HL-60/S4 treated with phorbol 12-myristate 13-acetate at 8.2 ng/mL for 4 days and 3 days (cell line): ENCODE measurements at regions not wholly inside any gene's neighbourhood (a gene's known extent, or its start where the extent isn't known, plus 50 kb on each side); places are given as distances from the start of the nearest gene placed in this dataset.

Experiments
- in situ Hi-C: fragments of 300-500 bp; cut with MboI; formaldehyde crosslinking; loops from 2 replicates; pipeline ENCODE4 v1.15.0; 2022; ENCODE audit warnings: low sequenced_read_pairs

DNA sequence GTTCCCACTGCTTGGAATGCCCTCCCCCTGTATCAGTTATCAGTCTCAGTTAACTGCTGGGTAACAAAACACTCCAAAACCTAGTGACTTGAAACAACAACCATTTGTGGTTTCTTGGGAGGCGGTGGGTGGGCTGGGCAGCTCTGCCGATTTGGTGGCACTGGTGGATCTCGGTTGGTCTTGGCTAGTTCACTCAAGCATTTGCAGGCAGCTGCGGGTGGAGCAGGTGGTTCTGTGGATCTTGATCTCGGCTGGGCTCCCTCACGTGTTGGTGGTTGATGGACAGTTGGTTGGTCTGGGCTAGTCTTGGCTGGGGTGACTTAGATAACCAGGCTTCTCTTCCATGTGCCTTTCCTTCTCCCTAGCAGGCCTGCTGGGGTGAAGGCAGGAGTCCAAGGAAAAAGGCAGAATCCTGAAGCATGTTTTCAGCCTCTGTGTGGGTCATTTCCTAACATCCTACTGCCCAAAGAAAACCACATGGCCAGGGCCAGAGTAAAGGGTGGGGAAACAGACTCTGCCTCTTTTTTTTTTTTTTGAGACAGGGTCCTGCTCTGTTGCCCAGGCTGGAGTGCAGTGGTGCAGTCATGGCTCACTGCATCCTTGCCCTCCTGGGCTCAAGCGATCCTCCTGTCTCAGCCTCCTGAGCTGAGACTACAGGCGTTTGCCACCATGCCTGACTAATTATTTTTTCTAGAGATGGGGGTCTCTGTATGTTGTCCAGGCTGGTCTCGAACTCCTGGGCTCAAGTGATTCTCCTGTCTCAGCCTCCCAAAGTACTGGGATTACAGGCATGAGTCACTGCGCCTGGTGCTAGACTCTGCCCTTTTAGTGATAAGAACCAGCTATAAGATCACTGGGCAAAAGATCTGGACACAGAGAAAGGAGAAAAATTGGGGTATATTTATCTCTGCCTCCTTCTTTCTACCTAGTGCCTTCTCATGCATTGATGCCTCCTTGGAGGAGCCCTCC, 183.7 kb downstream of the RGS3 start:
- in situ Hi-C loops, result no loop called here

DNA sequence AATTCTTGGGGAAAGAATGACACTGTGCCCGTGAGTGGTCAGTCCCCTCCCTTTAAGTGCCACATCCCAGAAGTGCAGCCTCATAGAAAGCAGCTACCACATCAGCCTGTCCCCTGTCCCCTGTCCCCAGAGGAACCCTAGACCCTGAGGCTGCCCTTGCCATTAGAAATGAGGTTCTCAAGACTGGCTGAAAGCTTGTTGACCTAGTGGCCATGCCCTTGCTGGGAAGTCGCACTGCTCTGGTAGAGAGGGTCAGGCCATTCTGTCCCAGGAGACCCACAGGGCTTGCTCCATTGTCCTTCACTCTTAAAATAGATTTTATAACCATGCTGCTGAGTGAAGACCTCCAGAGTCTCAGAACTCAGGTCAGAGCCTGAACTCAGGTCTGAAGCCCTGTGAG, 184.5 kb downstream of the RGS3 start:
- in situ Hi-C loops, result no loop called here

DNA sequence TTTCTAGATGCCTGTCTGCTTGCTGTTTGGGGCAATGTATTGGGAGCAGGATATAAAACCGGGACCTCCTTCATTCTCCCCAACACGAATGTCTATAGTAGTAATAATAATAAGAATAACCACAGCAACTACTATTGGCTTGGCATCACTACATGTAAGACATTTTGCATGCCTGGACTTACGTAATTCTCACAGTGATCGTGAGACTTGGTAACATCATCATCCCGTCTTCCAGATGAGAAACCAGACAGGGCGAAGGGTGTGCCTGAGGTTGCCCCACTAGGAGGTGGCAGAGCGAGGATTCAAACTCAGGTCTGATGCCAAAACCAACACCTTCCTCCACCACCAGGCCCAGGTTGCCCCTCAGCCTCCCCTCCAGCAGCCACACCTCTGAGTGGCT, 185.1 kb downstream of the RGS3 start:
- in situ Hi-C loops, result no loop called here

DNA sequence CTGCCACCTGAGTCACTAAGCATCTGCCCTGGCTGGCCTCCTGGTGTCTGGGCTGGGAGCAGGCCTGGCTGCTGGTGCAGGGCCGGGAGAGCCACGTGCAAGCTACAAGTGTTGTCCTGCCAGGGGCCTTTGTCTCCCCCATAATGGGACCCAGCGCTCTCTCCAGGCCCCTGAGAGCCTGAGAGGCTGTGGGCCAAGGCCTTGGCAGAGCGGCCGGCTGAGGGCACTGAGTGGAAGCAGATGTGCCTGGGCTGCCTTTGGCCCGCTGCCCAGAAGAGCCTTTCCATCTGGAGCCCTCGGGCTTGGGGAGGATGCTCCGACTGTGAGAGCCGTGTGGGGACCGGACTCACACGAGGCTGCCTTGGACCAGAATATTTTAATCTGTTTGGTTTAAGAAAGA, 185.5 kb downstream of the RGS3 start:
- in situ Hi-C loops, result no loop called here

DNA sequence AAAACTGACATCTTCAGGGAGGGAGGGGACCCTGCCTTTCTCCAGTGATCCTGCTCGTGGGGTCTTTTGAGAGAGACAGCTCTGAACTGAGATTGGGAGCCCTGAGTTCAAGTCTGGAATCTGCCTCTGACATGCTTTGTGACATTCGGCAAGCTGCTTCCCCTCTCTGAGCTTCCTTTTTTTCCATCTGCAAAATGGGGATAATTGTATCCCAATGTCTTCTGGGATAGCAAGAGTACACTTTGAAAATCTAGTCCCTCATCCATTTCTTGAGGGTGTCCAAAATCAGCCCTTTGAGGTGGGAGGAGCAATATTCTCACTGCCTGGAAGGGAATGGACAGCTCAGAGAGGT, 186.3 kb downstream of the RGS3 start:
- in situ Hi-C loops, result loop anchor here (10.0 to 25.0 kb wide), 2 partner anchors 55 to 338 kb away; partner anchors contain the start of gene RNF183

DNA sequence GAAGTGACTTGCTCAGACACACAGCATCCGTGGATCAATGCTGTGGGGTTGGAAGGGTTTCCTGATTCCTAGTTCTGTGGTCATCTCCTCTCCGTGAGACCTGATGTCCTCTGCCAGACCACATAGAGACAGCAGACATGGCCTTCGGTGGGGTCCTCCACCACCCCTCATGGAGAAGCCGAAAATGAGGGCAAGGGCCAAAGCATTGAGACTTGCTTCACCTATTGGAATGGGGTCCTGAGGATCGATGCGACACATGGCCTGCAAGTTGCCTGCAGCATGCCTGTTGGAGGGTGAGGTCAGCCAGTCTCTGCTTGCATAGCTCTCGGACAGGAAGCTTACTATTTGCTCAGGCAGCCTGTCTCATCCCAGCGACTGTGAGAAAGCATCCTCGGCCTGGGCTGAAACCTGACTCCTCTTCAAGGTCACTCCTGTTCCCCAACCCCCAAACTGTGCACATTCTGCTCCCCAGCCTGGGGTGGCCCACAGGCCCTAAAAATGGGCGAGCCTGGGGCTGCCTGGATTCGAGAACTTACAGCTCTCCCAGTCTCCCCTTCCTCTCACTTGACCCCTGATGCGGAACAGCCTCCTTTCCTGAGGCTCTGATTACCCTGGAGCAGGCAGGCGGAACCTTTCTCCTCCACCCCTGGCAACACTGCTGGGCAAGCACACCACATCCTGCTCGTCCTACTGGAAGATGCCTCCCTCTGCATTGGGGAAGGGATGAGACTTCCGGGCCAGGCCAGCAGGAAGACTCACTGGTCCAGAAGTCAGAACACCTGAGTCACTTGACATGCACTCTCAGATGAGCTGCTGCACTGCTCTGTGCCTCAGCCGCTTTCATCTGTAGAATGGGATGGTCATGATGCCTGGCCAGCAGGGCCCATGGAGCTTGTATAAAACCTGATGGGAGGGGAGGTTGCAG, 186.9 kb downstream of the RGS3 start:
- in situ Hi-C loops, result loop anchor here (10.0 to 25.0 kb wide), 2 partner anchors 56 to 338 kb away; partner anchors contain the start of gene RNF183

DNA sequence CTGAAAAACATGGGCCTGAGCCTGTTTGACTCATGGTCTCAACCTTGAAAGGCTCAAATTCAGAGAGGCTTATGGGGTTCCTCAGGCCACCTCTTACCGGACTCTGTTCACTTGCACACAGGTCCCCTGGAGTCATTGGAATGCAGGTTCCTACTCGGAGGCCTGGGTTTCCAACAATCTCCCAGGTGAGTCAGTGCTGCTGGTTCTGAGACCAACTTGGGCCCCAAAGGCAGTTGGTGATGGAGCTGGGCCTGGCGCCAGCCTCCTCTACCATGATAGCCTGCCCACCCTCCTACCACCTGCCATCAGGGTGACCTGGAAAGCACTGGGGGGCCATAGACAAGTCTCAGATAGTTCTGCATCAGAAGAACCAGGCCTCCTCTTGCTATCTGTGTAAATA, 188.4 kb downstream of the RGS3 start:
- in situ Hi-C loops, result loop anchor here (10.0 to 25.0 kb wide), 2 partner anchors 57 to 340 kb away; partner anchors contain the start of gene RNF183

DNA sequence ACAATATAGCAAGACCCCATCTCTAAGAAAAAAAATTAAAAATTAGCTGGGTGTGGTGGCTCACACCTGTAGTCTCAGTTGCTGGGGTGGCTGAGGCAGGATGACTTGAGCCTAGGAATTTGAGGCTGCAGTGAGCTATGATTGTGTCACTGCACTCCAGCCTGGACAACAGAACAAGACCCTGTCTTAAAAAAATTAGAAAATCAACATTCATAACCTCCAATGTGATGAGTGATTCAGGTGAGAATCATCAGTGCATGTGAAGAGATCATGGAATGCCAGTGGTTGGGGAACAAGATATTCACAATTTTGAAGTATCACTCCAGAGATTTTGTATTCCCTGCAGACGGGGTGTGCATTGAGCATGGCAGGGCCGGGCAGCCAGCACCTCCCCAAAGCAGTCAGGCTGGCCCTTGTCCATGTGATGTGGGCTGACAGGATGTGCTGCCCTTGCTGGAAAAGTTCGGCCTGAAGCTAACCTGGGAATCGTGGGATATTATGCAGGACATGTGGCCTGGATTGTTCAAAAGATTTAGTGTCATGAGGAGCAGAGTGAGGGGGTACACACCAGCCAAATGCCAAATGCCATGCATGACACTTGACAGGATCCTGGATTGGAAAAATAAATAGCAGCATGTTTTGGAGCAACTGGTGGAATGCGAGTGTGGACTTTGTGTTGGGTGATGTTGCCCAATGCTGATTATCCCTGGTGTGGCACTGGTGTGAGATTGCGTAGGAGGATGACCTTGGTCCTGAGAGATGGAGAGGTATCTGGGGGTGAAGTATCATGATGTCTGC, 189.0 kb downstream of the RGS3 start:
- in situ Hi-C loops, result loop anchor here (10.0 to 25.0 kb wide), 2 partner anchors 58 to 340 kb away; partner anchors contain the start of gene RNF183

DNA sequence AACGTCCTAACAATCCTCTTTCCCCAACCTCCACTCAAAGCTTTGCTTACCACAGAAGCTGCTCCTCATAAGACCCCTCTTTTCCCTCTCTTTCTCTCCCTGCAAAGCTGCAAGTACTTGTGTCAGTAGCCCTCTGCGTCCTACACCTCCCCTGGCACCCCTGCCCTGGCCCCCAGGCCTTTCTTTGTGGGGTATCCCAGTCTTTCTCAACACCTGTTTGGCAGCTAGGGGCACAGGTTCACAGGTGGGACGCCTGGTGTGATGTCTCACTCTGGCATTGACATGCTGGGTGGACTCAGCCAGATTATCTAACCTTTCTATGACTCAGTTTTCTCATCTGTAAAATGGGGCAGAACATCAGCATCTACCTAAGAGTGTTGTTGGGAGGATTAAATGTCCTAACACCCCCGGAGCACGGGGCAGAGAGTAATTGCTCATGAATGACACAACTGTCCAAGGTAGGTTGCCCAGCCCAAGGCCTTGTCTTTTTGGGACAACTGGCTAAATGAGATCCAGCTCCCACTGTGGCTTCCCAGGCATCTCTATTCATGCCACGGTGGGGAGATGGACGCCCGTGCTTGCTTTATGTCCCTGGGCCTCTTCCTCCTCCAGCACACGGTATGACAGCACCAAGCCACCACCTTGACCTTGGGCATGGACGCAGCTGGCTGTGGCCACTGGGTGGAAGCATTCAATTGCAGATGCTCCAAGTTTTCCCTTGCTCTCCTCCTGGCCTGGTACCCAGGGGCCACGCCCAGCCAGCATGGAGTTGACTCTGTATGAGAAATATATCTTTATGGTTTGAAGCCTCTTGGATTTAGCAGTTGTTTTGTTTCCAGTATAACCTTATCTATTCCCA, 190.4 kb downstream of the RGS3 start:
- in situ Hi-C loops, result loop anchor here (10.0 to 25.0 kb wide), 2 partner anchors 59 to 342 kb away; partner anchors contain the start of gene RNF183

DNA sequence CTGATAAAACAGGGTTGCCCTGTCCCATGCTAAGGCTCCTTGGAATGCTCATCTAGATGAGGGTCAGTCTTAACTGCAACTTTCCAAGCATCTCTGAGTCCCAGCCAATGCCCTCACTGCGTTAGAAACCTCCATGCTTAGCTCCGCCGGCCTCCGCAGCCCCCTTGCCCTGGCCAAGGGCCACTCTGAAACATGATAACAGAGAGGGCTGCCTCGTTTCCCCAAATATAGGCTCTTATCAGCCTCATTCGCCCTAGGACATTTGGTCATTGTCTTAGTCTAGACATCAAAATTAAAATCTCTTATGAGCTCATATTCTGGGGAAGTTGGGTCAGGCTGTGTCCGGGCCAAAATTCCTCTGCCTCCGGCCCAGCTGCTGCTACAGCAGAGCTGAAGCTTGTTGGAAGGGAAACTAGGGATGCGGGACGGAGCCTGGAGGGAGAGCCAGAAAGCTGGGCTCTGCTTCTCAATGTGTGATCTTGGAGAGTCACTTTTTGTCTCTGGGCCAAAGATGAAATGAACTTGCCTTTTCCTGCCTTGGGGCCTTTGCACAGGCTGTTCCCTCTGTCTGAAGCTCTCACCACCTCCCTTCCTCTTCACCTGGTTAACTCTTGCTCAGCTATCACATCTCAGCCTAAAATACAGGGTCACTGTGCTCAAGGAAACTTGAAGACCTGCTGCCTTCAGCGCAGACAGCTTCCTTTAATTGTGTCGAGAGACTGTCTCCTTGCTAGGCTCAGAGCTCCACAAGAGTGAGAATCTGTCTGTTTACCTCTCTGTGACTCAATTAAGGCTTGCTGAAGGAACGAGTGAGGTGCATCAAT, 191.3 kb downstream of the RGS3 start:
- in situ Hi-C loops, result loop anchor here (5.0 to 25.0 kb wide), 3 partner anchors 60 to 343 kb away; partner anchors contain the start of gene RNF183

DNA sequence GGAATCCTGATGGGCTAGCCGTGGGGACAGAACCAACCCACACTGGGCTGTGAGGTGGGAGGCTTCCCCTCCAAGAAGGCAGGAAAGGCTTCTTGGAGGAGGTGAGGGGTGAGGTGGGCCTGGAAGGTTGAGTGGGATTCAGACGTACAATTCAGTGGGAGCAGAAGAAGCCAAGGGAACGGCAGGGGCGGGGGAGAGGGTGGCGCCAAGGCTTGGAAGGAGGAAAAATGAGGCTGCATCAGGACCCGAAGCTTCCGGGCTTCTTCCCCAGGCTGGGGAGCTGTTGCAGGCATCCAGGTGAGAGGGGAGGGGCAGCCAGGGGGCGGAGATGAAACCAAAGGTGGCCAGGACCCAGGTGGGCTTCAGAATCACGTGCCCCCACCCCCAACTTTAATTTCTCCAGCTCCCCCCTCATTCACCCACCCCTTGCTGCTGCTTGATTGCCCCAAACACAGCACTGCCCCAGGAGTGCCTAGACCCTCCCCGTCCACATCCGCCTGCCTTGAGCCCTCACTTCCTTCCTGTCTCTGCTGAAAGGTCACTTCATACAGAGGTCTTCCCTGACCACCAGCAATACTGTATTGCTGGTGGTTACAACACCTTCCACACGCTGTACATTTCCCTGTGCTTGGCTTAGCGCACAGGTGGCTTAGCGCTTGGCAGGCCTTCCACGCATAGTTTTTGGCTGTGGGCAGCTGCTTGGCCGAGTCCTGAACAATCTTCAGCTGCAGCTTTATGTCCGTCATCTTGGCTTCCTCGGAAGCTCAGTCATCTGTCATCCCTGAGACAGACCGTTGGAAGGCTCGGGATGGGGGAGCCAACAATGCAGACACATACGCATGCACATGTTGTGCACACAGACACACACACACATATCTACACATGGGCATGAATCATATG, 193.5 kb downstream of the RGS3 start:
- in situ Hi-C loops, result loop anchor here (5.0 to 25.0 kb wide), 3 partner anchors 62 to 345 kb away; partner anchors contain the start of gene RNF183

DNA sequence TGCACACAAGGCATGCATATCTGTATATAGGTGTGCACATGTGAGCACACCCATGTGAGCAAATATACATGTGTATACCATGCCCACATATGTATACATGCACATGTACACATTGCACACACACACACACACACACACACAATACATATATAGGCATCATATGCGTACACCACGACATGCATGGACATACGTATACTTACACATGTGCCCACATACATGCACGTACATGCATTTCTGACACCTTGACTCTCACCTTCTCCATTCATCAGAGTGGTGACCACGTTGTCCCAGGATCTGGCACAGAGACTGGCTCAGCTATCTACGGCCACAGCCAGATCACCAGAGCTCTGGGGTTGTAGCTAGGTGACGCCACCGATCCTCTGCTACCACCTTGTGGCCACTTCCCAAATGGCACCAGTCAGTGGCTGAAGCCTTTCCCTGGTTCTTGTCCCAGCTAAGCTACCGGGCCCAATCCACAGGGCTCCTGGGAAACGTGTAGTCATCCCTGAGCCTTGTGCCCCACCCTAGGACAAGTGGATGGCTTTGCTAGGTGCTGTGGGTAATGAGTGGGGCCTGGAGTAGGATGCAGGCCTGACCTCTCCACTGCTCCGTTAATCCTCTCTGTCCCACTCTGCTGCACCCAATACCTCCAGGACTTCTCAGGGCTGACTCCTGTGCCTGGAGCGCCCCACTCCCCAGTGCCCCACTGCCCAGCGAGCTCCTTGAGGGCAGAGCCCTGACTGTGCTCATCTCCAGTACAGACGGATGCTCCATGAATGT, 194.4 kb downstream of the RGS3 start:
- in situ Hi-C loops, result loop anchor here (5.0 to 25.0 kb wide), 3 partner anchors 63 to 346 kb away; partner anchors contain the start of gene RNF183

DNA sequence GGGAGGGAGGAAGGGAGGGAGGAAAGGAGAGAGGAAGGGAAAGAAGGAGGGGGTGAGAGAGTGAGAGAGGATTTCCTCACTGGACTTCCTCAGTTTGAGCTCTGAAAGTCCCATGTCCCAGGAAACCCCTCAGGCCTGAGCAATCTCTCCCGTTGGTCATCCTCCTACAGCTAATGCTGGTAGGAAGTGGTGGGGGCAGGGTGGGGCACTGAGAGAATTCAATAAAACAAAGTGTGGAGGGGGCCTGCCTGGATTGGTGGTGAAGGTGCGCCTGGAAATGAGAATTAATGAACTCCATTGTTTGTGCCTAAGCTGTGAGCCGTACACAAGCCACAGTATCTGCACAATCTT, 195.0 kb downstream of the RGS3 start:
- in situ Hi-C loops, result loop anchor here (5.0 to 25.0 kb wide), 3 partner anchors 64 to 346 kb away; partner anchors contain the start of gene RNF183

DNA sequence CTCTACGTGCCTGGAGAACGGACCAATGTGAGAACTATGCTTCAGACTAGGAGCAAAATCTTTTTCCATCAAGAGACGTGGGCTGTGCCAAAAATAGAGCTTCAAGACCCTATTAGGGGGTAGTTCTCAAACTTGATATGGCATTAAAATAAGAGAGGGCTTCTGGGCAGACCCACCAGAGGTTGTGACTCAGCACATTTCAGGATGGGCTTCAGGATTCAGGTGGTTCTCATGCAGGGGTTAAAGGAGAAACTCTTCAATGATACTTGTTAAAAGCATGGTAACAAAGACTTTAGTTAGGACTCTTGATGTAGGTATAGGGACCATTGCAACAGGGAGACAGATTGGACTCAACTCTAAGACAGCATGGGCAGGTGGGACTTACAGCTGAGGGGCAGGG, 195.5 kb downstream of the RGS3 start:
- in situ Hi-C loops, result loop anchor here (5.0 to 25.0 kb wide), 3 partner anchors 64 to 347 kb away; partner anchors contain the start of gene RNF183

DNA sequence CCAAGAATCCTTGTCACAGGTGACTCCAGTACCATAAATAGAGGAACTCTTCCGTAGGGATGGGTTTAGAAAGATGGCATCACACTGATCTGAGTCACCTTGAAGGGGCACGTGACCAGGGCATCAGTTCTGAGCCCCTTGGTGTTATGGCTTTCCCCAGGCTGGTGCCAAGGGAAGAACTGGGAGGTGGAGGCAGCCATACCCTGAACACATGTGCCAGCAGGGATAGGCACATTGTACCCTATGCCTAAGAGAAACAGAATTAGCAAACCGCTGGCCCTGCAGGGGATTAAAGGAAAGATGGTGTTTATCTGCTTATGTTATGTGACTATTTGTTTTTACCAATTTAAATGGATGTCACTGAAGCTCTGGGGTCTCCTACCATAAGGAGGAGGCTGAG, 196.2 kb downstream of the RGS3 start:
- in situ Hi-C loops, result loop anchor here (5.0 to 25.0 kb wide), 3 partner anchors 65 to 347 kb away; partner anchors contain the start of gene RNF183

DNA sequence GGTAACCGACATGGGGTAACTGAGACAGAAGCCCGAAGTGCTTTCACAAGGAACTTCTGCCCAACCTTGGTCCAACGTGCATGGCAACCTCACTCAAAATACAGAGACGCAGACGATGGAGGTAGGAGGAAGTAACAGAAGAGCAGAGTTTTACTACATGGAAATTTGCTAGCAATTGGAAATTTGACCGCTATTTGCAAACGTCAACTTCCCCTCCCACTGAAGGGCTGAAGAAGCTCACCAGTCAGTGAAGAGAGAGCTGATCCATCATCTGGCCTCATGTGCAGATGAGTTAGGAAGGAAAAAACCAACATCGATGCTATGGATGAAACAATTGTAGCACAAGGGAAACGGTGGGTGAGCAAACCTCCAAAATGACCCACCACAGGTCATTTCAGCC, 196.7 kb downstream of the RGS3 start:
- in situ Hi-C loops, result loop anchor here (25.0 kb wide), 1 partner anchor 348 kb away; the partner anchor contains the start of gene RNF183
